RWPE2 (cell line): ENCODE measurements at regions not wholly inside any gene's neighbourhood (a gene's known extent, or its start where the extent isn't known, plus 50 kb on each side); places are given as distances from the start of the nearest gene placed in this dataset.

ENCODE experiments used
- ATAC-seq: fragments of 200-7000 bp; cut with Tn5 transposase; 3 replicates; pipeline ENCODE4 v1.9.1; 2021; ENCODE audit warnings: low read depth
- DNase-seq: peaks from one replicate; pipeline ENCODE4 v3.0.0-alpha.2; 2020; ENCODE audit warnings: low spot score
- H3K27ac ChIP-seq: fragments of 450-650 bp; 2 replicates; pipeline ENCODE4 v1.5.1; 2017; ENCODE audit warnings: mild to moderate bottlenecking; ENCODE audit not compliant: poor library complexity, severe bottlenecking
- H3K27me3 ChIP-seq: fragments of 250-450 bp; sonication (Bioruptor Pico); 2 replicates; pipeline ENCODE4 v1.5.1; 2021; ENCODE audit warnings: mild to moderate bottlenecking, moderate library complexity; ENCODE audit not compliant: insufficient read depth, poor library complexity, severe bottlenecking
- H3K36me3 ChIP-seq: fragments of 250-450 bp; sonication (Bioruptor Pico); 2 replicates; pipeline ENCODE4 v1.5.1; 2020; ENCODE audit warnings: low read depth, mild to moderate bottlenecking, moderate library complexity
- H3K4me1 ChIP-seq: fragments of 250-450 bp; sonication (Bioruptor Pico); 2 replicates; pipeline ENCODE4 v1.5.1; 2021; ENCODE audit warnings: mild to moderate bottlenecking, moderate library complexity; ENCODE audit not compliant: insufficient read depth, poor library complexity, severe bottlenecking
- H3K4me3 ChIP-seq: fragments of 250-450 bp; sonication (Bioruptor Pico); 2 replicates; pipeline ENCODE4 v1.5.1; 2021; ENCODE audit warnings: mild to moderate bottlenecking, moderate library complexity; ENCODE audit not compliant: severe bottlenecking
- H3K9me3 ChIP-seq: fragments of 250-450 bp; sonication (Bioruptor Pico); 2 replicates; pipeline ENCODE4 v1.5.1; 2021; ENCODE audit warnings: mild to moderate bottlenecking, moderate library complexity; ENCODE audit not compliant: severe bottlenecking
- CTCF ChIP-seq: fragments of 450-650 bp; IDR thresholded peaks from one replicate; pipeline ENCODE4 v1.5.1; 2017; ENCODE audit warnings: mild to moderate bottlenecking, moderate library complexity; ENCODE audit not compliant: poor library complexity, severe bottlenecking

GRCh38 chr5:90166816-90167215 is 242.7 kb downstream of the CETN3 start:
- no peak for TF ChIP-seq CTCF
- Histone ChIP-seq H3K27ac (no peak overlapping the region), H3K27me3 (peaks cover 5% of the 10 kb centered on the region), H3K9me3 (no peaks in the 10 kb centered on the region), H3K4me3 (no peak overlapping the region), H3K4me1 (no peaks in the 10 kb centered on the region), H3K36me3 (no peaks in the 10 kb centered on the region)
- no peak for DNase-seq
- 0 out of 3 replicates have a peak, but pooled peaks have one; percentile 29 for ATAC-seq

- Histone ChIP-seq H3K4me1 (no peaks in the 10 kb centered on the region), H3K9me3 (no peaks in the 10 kb centered on the region), H3K27ac (no peak overlapping the region), H3K4me3 (no peak overlapping the region), H3K27me3 (peaks cover 5% of the 10 kb centered on the region), H3K36me3 (no peaks in the 10 kb centered on the region)
- TF ChIP-seq CTCF, result no peak
- ATAC-seq, result no peak
- DNase-seq, result no peak
These were observed 247.2 kb downstream of the CETN3 start for GRCh38 chr5:90162324-90162723.

GRCh38 chr5:90161414-90161813 is 248.1 kb downstream of the CETN3 start:
- H3K9me3 ChIP-seq, result no peaks in the 10 kb centered on the region
- no peaks in the 10 kb centered on the region for H3K36me3 ChIP-seq
- peak; percentile 49 for TF ChIP-seq CTCF
- H3K27me3 ChIP-seq, result peaks cover 5% of the 10 kb centered on the region
- peak; percentile 63 for ATAC-seq
- no peak overlapping the region for H3K4me3 ChIP-seq
- no peak for DNase-seq
- H3K27ac ChIP-seq, result no peak overlapping the region
- H3K4me1 ChIP-seq, result no peaks in the 10 kb centered on the region

- Histone ChIP-seq H3K4me1 (no peaks in the 10 kb centered on the region), H3K4me3 (no peak overlapping the region), H3K9me3 (no peaks in the 10 kb centered on the region), H3K36me3 (no peaks in the 10 kb centered on the region), H3K27ac (no peak overlapping the region), H3K27me3 (no peaks in the 10 kb centered on the region)
- ATAC-seq (no peak), DNase-seq (no peak)
- TF ChIP-seq CTCF, result no peak
These were observed 251.4 kb downstream of the CETN3 start for GRCh38 chr5:90158131-90158530.

- Histone ChIP-seq H3K36me3 (no peaks in the 10 kb centered on the region), H3K27me3 (no peaks in the 10 kb centered on the region), H3K27ac (no peak overlapping the region), H3K9me3 (no peaks in the 10 kb centered on the region), H3K4me3 (no peak overlapping the region), H3K4me1 (no peaks in the 10 kb centered on the region)
- TF ChIP-seq CTCF, result no peak
- ATAC-seq (no peak), DNase-seq (no peak)
These were observed 256.5 kb downstream of the CETN3 start for GRCh38 chr5:90153031-90153430.
